ENCODE measurements at regions not wholly inside any gene's neighbourhood (a gene's known extent, or its start where the extent isn't known, plus 50 kb on each side); places are given as distances from the start of the nearest gene placed in this dataset.

DNA sequence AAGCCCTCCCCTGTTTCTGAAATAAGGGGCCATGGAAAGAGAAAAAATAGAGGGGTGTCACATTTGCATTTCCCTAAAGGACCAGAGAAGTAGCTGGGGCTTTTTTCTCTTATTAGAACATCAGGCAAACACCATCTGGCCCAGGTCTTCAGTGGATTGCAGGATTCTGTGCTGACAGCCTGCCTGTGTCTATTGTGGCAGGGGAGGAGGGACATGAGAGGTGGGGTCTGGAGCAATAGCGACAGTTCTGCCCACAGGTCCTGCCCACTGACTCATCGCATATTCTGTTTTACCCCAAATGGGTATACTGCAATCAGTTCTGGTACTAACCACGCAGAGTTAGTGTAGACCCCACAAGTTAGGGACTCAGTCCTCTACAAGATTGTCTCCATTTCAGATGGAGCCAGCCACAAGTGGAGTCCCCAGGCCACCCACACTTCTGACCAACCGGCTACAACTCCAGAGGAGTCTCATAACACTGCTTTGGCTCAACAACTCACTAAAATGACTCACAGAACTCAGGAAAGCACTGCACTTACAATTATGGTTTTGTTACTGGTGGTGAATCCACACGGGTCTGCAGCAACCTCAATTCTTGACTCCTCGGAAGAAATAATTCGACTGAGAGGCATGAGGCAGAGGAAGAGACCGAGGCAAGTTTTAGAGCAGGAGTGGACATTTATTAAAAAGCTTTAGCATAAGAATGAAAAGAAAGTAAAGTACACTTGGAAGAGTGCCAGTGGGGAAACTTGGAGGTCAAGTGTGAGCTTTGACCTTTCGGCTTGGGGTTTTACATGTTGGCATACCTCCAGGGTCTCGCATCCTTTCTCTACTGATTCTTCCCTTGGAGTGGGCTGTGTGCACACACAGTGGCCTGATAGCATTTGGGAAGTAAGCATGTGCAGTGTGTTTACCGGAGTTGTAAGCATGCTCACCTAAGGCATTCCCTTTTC, 146.4 kb upstream of the SPATS2L start:
- no peak for DNase-seq (ENCODE audit: low read depth)
- Histone ChIP-seq H3K4me3 (ENCODE audit: low read depth, low read length) (no peak overlapping the region), H3K27me3 (ENCODE audit: control insufficient read depth, insufficient read depth, low read length) (no peaks in the 10 kb centered on the region), H3K36me3 (ENCODE audit: control insufficient read depth, insufficient read depth, low read length) (no peaks in the 10 kb centered on the region)
- ChIA-PET CTCF (no interaction called here), POLR2A (no interaction called here)
- TF ChIP-seq, protein P1, sequence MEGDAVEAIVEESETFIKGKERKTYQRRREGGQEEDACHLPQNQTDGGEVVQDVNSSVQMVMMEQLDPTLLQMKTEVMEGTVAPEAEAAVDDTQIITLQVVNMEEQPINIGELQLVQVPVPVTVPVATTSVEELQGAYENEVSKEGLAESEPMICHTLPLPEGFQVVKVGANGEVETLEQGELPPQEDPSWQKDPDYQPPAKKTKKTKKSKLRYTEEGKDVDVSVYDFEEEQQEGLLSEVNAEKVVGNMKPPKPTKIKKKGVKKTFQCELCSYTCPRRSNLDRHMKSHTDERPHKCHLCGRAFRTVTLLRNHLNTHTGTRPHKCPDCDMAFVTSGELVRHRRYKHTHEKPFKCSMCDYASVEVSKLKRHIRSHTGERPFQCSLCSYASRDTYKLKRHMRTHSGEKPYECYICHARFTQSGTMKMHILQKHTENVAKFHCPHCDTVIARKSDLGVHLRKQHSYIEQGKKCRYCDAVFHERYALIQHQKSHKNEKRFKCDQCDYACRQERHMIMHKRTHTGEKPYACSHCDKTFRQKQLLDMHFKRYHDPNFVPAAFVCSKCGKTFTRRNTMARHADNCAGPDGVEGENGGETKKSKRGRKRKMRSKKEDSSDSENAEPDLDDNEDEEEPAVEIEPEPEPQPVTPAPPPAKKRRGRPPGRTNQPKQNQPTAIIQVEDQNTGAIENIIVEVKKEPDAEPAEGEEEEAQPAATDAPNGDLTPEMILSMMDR (IDR thresholded peaks at IDR 0.05; ENCODE audit: insufficient read depth, low read depth, low read length): no peak

GRCh38 chr2:200161458-200161857, 145.0 kb upstream of the SPATS2L start:
- DNase-seq (ENCODE audit: low read depth): no peak
- ChIA-PET CTCF (interaction anchor here (2.1 kb wide), 1 partner anchor 9 kb away, joined by 4 read pairs; no protein-coding TSS in a partner anchor), POLR2A (no interaction called here)
- TF ChIP-seq, protein P1 (IDR thresholded peaks at IDR 0.05; ENCODE audit: insufficient read depth, low read depth, low read length): no peak
- Histone ChIP-seq H3K27me3 (ENCODE audit: control insufficient read depth, insufficient read depth, low read length) (no peaks in the 10 kb centered on the region), H3K4me3 (ENCODE audit: low read depth, low read length) (no peak overlapping the region), H3K36me3 (ENCODE audit: control insufficient read depth, insufficient read depth, low read length) (no peaks in the 10 kb centered on the region)

- ChIA-PET CTCF (no interaction called here), POLR2A (no interaction called here)
- DNase-seq (ENCODE audit: low read depth): no peak
- TF ChIP-seq, protein P1 (IDR thresholded peaks at IDR 0.05; ENCODE audit: insufficient read depth, low read depth, low read length): no peak
- Histone ChIP-seq H3K4me3 (ENCODE audit: low read depth, low read length) (no peak overlapping the region), H3K27me3 (ENCODE audit: control insufficient read depth, insufficient read depth, low read length) (no peaks in the 10 kb centered on the region), H3K36me3 (ENCODE audit: control insufficient read depth, insufficient read depth, low read length) (no peaks in the 10 kb centered on the region)
Observed at GRCh38 chr2:200165687-200166086, 140.8 kb upstream of the SPATS2L start.

DNA sequence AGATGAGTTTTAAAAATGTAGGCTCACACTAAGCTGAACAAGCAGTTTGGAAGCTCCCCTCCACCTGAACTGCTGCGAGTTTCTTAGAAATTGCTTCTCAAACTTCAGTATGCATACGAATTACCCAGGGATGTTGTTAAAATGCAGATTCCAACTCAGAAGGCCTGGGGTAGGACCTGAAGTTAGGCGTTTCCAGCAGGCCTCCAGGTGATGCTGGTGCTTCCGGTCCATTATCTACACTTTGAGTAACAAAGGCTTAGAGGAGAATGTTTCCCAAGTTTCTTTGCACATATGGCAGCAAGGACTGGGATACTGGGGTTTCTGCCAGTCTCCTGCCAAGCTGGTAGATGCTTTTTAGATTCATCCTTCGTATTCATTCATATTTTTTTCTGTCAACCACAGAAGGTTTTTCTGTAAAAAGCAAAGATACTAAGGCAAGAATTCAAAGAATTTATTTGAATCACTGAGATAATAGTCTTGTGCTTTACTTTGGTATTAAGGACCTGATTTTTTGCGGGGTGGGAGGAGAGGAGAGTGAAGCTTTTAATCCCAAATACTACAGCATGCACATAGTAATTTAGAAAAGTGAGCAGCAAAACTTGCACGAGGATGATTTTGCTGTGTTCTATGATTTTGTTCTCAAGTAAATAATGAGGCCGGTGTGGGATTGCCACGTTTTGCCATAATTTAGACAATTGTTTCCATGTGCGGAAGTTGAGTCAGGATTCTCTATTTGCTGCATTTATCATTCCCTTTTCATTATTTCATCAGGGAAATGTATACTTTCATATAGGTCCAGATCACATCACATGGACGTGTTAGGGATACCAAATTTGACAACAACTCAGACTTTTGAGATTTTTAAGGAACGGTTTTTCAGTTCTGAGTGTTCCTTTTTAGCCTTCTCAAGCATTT, 137.6 kb upstream of the SPATS2L start:
- H3K4me3 ChIP-seq (ENCODE audit: low read depth, low read length): no peak overlapping the region
- no peaks in the 10 kb centered on the region for H3K27me3 ChIP-seq (ENCODE audit: control insufficient read depth, insufficient read depth, low read length)
- H3K36me3 ChIP-seq (ENCODE audit: control insufficient read depth, insufficient read depth, low read length): no peaks in the 10 kb centered on the region
- POLR2A ChIA-PET: no interaction called here
- TF ChIP-seq, protein P1 (IDR thresholded peaks at IDR 0.05; ENCODE audit: insufficient read depth, low read depth, low read length): no peak
- CTCF ChIA-PET: no interaction called here
- DNase-seq (ENCODE audit: low read depth): no peak

DNA sequence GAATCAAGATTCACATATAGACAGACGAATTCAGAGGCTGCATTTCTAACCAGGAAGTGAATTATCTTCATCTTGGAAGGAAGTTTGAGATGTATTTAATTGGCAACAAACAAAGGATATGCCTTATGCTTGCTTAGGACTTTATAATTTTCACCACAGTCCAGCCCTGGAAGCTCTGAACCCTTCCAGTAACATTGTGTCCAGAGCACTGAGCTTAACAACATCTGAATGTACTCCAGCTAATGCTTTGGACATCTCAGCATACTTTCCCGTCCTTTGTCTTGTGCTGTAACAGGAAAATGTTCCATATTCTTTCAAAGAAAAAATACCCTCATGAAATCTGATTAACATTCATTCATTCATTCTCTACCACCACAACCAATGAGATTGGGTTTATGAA, 136.3 kb upstream of the SPATS2L start:
- TF ChIP-seq, protein P1 (IDR thresholded peaks at IDR 0.05; ENCODE audit: insufficient read depth, low read depth, low read length): no peak
- CTCF ChIA-PET: interaction anchor here (0.6 kb wide), 1 partner anchor 206 kb away, joined by 4 read pairs; no protein-coding TSS in a partner anchor

More for the DNA sequence above, 136.3 kb upstream of the SPATS2L start:
- H3K4me3 ChIP-seq (ENCODE audit: low read depth, low read length): no peak overlapping the region
- no peak for DNase-seq (ENCODE audit: low read depth)
- H3K36me3 ChIP-seq (ENCODE audit: control insufficient read depth, insufficient read depth, low read length): no peaks in the 10 kb centered on the region
- no peaks in the 10 kb centered on the region for H3K27me3 ChIP-seq (ENCODE audit: control insufficient read depth, insufficient read depth, low read length)
- POLR2A ChIA-PET: no interaction called here
